Stimulated activated CD4-positive, alpha-beta T cell treated with anti-CD3 and anti-CD28 coated beads, Interleukin-15, amount 100 ng/mL, for 48 hours (primary cell): ENCODE measurements at regions not wholly inside any gene's neighbourhood (a gene's known extent, or its start where the extent isn't known, plus 50 kb on each side); places are given as distances from the start of the nearest gene placed in this dataset.

ENCODE experiments used
- DNase-seq, 2 donors: peaks; one replicate each; pipeline ENCODE4 v3.0.0-alpha.2; 2020; ENCODE audit warnings: low read depth in 2 of 2

DNA sequence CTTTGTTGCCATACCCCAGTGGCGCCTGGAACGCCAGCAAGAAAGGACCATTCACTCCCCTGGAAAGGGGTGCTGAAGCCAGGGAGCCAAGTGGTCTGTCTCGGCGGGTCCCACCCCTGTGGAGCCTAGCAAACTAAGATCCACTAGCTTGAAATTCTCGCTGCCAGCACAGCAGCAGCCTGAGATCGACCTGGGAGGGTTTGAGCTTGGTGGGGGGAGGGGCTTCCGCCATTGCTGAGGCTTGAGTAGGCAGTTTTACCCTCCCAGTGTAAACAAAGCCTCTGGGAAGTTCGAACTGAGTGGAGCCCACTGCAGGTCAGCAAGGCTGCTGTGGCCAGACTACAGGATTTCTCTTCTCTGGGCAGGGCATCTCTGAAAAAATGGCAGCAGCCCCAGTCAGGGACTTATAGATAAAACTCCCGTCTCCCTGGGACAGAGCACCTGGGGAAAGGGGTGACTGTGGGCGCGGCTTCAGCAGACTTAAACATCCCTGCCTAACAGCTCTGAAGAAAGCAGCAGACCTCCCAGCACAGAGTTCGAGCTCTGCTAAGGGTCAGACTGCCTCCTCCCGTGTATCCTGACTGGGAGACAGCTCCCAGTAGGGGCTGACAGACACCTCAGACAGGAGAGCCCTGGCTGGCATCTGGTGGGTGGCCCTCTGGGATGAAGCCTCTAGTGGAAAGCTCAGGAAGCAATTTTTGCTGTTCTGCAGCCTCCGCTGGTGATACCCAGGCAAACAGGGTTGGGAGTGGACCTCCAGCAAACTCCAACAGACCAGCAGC lies 281.1 kb upstream of the SP4 start:
- no peak for DNase-seq

DNA sequence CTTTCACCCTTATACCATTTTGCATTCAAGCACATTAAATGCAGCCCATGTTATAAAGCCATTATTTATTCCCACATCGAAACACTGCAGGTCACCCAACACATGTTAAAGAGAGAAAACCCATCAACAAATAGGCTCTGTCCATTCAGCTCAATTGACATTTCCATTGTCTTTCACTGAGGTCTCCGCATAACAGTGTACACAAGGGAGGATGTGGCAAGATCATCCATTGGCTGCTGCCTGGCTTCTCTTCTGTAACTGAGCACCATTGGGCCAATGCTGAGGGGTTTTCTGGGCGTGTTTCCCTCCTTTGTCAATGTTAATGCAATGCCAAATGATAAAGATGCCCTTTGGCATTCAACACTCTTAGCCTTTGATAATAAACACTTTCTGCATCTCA lies 278.1 kb upstream of the SP4 start:
- no peak for DNase-seq

DNA sequence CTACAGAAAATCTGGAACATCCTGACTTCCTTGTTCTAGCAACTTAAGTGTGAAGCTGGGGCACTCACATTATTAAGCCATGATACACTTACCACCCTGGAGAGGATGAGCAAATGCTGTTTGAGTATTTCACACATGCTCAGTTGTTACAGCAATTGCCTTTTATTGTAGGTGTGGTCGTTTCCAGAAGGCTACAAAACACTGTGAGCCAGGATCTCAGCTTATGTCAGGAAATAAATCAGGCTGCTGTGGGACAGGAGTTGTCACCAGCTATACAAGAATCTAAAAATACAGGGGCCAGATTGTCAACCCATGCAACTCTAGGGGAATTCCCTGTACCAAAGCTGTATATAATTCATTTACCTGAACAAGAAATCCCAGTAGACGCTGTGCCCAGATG lies 273.3 kb upstream of the SP4 start:
- DNase-seq = no peak

DNA sequence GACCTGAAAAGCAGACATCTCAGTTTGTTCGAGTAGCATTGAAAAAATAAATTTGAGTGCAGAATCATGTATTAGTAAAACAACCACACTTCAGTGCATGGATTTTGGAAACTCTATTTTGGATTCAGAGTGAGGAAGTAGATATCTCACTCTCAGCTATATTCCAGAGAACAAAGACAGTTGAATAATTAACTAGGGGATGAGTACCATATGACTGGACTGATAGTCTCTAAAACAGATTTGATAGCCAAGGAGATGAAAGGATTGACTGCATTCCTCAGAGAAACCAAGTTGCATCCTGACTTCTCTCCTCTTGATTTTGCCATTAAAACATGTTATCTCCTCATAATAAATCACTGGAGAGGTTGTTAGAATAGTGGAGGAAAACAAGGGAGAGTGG lies 268.4 kb upstream of the SP4 start:
- DNase-seq = no peak

DNA sequence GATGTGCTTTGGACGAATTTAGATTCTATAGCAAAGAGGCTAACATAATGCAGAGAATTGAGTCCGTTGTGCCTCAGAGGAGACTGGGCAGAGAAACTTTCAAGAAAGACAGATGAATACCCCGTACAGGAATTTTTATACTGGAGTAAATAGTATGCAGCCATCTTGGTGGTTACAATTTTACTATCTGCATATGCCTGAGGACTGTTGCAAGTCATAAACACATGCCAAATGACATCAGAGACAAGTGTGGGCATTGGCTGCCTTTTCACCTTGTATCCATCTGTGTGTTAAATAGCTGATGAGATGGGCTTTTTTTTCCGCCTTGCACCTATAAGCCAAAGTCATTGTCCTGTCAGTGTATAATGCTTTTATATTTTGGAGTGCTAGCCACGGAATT lies 267.5 kb upstream of the SP4 start:
- DNase-seq = no peak

DNA sequence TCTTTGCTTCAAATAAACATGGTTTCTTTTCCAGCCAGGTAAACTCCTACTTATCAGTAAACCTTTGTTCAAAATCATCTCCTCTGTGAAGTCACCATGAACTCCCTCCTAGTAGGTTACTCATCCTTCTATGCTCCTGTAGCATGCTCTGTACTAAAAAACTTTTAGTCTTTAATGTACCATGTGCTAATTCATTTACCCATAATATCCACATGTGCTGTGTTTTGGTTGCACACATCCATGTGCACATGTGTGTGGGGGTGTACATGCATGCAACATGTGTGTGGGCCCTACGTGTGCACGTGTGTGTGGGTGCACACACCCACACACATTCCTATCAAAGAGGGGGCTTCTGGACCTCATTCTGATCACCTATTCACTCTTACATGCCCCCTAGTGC lies 259.9 kb upstream of the SP4 start:
- no peak for DNase-seq

DNA sequence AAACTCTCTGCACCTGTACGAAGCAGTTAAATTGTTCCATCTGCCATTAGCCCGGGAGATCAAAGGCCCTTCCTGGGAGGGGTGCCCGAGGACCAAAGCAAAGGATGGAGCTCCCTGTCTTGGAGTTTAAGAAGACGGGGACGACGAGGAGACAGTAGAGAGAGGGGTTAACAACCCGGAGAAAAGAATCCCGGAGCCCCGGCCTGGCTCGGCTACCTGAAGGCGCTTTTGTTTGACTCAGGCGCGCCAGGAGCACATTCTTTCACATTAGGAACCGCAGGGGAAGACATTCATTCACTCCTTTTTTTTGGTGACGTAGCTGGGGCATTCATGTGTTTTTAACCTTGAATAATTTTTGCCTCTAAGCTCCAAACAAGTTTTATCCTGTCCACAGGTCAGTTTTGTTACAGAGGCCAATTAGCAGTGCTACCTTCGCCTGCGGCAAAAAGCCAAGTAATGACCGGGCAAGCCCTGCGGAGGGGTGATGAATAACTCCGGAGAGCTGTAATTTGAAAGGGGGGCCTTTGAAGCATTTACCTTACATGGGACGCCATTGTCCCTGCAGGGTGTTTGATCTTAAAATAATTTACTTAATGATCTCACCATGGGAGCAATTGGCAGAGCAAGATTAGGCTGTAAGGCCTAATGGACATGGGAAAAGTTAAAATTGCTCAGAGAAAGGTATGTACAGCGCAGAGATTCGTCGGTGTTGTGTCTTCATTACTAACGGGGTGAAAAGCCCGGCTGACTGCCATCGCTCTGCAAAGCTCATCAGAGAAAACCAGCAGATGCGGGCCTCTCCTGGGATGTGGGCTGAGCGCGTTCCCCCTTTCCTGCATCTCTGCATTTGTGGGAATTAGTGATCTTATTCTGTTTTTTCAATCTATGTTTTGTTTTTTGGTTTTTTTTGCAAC lies 258.0 kb upstream of the SP4 start:
- no peak for DNase-seq

DNA sequence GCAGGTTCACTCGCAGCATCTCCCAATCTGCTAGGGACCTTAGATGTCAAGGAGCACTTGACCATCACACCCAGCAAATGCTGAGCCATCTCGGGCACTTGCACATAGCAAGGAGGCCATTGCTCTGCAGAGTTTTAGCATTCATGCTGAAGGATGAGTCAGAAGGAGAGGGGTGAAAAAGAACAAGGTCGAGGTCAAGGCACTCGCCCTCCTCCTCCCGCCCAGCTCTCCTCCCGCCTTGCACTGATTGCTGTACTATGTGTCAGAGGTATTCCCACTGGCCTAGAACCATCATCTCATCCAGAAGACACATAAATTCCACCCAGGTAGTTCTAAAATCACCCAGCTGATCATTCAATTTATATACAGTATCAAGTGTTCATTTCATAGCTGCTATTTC lies 255.1 kb upstream of the SP4 start:
- no peak for DNase-seq

DNA sequence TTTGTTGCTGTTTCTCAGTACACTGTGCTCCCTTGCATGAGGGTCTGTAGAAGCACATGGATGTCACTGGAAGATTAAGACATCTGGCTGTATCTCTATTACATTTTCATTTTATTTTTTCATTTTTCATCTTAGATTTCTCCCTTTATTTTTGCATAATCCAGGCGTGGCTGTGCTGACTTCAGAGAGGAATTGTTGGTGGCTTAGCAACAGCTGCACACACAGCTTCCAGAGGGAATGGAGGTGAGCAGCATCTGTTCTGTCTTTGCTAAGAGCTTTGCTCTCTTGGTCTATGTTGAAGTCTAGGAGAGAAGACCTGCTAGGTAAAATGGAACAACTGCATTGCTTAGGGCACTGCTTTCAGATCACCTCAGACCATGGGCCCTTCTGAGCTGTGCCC lies 254.4 kb upstream of the SP4 start:
- DNase-seq = no peak

DNA sequence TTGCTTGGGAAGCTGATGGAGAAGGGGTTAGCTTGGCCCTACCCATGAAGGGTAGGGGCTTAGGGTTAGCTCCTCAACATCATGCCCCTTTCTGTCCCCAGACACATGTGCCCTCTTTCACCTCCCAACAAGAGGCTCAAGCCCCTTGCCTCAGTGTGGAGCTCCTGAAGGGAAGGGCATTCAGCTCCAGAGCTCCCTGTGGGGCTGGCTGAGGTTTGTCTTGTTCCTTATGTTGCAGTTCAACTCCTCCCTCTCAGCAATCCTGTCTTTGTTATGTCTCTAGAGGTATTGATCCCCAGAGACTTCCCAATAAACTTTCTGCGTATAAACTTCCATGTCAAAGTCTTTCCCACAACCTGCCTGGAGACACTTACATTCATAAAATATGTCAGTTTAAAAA lies 252.2 kb upstream of the SP4 start:
- DNase-seq = no peak

DNA sequence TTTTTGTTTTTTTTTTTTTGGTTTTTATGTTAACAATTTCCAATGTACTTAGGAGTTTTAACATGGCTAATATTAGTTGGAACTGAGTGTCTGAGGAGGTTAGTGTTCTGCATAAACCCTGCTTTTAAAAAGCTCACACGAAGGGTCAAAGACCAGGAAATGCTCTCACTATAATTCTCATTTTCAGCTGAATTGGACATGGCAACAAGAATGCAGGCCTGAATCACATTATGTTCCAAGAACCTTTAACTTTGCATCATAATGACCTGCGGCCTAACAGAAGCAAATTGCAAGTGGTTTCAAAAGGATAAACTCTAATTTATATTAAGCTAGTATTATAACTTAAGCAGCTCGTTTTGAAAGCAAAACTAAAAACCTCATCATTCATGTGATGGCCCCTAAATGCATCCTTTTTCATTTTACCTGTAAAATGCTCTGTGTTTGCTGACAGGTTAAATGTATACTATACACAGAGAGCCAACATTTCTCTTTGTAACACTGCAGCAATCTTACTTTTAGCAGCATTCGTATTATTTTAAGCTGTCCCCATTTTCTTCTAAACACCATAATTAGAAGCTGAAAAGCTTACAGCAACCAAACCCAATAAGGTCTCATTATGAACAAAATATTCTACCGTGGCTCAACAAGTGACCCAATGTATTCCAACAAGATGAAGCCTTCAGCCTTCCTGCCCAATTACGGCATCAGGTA lies 242.8 kb upstream of the SP4 start:
- no peak for DNase-seq

DNA sequence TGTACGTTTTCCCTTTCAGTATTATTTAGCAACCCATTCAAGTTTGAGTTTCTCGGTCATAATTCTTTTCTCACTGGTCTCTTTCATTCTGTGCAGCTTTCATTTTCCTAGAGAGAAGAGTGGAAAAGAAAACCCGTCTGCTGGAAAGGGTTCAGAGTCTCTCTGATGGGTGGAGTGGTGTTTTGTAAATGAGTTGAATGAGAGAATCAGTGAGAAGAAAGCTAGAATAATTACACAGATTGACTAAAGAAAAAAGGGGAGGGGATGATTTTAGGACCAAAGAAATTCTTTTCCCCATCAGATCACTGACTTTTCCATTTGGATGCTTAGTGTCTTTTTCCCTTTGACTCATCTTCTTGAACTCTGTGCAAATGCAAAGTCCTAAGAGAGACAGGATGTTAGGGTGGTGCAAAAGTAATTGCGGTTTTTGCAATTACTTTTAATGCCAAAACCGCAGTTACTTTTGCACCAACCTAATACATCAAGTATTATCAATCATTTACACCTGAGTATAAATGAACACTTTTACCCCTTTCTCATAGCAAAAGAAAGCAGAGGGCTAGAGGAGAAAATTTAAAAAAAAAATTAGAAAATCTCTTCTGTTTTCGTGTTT lies 242.1 kb upstream of the SP4 start:
- no peak for DNase-seq

DNA sequence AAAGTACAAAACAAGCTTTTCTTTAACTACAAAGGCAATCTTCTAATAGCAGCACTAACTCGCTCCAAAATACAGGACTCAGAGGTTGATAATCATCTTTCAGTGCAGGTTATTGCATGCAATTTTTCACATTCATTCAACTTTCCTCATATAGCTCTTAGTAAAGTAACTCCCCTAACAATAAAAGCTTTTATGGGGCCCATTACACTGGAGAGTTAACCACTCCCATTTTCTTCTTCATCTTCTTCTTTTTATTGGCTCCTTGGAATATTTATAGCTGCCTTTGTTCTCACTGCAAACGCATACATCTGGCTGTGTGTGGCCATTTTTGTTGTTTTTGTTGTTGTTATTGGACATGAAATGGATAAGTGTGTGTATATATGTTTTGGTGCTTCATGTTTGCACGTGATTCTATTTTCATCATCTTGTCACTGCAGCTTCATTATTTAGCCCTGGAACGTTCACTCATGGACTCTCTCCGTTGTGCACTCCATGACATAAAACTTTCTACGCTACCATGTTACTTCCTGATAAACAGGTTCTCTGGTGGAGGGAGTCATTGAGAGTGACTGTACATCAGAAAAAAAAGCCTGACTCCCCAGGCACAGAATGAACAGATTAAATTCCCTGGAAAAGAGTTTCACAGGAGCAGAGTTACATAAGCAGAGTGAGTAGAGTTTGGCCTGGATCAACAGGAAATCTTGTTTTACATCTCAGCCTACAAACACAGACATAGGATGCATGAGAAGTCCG lies 236.4 kb upstream of the SP4 start:
- no peak for DNase-seq

DNA sequence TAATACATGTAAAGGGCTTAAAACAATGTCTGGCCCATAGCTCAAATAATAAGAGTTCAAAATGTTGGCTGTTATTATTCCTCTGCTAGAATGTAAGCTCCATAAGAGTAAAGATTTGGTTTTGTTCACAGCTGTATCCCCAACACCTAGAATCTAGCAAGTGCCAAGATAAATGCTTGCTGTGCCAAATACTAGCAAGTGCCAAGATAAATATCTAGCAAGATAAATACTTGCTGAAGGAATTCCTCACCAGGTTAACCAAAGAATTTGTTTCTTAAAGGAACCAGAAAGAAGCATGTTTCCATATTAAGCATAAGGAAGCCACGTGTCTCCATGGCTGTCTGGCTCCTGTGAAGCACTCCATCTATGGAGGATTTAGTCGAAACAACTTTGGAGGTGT lies 235.2 kb upstream of the SP4 start:
- DNase-seq = no peak

DNA sequence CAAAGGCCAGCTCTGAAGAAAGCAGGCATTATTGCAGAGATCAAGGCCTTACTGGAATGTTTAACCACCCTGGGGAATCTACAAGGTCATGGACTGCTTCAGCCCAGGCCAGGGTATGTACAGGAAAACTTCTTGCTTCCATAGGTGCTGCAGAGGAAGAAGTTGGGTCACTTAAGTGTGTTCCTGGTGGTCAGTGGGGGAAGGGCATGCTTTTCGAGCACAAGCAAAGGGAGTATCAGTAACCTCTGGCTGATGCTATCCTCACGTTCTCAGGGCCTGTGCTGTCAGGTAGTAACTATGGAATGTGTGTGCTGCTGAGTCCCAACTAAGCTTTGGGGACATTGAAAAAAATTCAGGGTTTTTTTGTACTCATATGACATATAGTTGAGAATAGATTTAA lies 234.0 kb upstream of the SP4 start:
- DNase-seq = no peak

DNA sequence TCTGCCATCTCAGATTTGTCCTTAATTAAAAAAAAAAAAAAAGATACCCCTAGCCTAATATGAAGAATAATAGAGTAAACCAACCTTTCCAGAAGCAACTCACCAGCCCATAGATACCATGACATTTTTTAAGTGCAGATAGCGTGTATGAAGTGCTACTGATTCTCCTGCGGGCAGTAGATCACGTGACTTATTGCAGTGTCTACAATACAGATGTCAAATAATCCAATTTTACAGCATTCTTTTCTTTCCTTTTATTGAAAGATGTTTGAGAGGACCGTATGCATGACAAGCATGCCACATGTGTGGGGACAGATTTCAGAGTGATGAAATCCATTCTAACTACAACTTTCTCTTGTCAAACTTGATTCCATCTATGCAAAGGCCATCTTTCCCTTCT lies 232.9 kb upstream of the SP4 start:
- DNase-seq = no peak

DNA sequence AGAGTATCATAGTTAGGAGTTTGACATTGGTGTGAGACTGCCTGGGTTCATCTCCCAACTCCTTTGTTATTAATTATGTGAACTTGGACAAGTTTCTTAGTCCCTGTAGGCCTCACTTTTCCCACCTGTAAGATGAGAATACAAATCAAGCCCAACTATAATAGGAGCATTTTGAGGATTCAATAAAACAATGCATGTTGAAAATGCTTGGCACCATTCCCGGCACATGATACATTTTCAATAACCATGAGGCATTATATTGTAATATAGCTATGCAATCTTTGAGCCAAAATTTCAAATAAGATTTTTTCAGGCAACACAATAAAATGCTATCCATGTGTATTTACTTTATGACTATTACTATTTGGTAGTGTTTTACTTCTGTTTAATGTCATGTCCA lies 229.0 kb upstream of the SP4 start:
- no peak for DNase-seq

DNA sequence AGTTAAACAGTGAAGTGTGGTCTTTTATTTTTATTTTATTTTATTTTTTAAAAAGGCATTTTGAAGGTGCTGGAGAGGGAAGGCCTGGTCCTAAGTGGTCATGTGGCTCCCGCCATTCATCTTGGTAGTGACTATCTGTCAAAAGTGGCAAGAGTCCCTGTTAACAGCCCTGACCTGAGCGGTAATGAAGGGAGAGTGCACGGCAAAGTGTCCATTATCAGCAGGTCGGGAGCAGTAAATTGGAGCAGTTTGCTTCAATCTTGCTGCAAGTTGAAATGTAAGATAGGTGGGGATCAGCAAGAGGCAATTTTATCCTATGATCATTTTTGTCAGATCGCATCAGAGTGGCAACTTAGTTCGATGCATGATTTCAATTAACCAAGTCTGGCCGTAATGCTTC lies 227.4 kb upstream of the SP4 start:
- DNase-seq = no peak

DNA sequence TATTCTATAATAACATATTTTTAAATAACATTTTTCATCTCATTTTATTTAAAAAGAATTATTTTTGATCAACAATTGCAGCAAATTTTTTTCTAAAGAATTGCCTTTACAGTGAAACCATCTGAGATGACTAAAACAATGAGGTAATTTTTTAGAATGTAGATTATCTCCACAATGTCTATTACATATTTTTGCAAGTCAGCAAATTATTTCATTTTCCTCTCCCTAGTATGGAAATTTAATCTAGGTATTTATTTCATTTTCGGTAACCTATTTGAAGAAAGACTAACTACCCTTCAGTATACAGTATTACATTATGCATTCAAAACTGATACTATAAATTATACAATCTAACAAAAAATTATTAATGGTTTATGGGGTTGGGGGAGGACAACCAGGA lies 213.2 kb upstream of the SP4 start:
- no peak for DNase-seq

DNA sequence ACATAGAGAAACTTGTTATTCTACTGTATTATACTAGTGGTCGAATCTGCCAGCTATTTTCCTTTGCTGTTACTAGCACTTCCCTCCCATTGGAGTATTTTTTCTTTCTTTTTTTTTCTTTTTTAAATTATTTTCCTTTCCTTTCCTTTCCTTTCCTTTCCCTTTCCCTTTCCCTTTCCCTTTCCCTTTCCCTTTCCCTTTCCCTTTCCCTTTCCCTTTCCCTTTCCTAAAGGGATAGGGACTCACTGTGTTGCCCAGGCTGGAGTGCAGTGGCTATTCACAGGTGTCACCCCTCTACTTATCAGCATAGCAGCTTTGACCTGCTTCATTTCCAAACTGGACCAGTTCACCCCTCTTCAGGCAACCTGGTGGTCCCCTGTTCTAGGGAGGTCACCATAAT lies 212.6 kb upstream of the SP4 start:
- DNase-seq = no peak

DNA sequence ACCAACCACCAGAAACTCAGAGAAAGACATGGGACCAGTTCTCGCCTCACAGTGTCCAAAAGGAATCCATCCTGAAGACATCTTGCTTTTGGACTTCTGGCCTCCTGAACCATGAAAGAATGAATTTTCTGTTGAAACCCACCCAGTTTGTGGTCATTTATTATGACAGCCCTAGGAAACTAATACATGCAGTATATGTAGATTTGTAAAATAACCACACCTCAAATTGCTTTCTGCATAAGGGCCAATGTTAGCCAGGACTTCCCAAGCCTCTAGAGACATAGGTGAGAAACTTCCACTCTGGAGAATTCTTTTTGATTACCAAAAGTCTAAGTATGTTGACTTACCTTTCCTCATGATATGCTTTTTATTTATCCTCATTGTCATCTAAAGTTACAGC lies 210.5 kb upstream of the SP4 start:
- no peak for DNase-seq

DNA sequence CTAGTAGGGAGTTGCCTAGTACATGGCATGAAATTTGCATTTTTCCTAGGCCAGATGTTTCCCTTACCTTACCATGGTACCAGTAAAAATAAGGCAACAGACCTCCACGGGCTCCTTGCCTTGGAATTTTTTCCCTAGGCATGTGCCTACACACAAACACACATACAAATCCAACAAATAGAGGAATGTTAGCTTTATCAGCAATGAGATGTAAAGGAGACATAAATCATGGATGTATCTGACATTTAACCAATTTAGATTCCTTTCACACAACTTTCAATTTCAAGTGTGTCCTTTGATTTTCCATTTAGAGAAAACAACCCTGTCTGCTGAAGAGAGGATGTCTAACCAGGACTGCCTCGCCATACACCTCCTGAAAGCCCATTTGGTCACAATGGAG lies 209.7 kb upstream of the SP4 start:
- no peak for DNase-seq
